GM12878 (cell line): ENCODE measurements at regions not wholly inside any gene's neighbourhood (a gene's known extent, or its start where the extent isn't known, plus 50 kb on each side); places are given as distances from the start of the nearest gene placed in this dataset.

Experiments used
- ATAC-seq: fragments of 200-7000 bp; cut with Tn5 transposase; 3 replicates; pipeline ENCODE4 v1.9.1; 2020; ENCODE audit warnings: mild to moderate bottlenecking, moderate library complexity
- BruUV-seq: library from RNA; stranded (reverse); fragments of 400-500 nt; replicated peaks from 2 replicates; lab custom pipeline; 2021; lab: Mats Ljungman, UMichigan
- CTCF ChIA-PET: fragments of 300-600 bp; sonication (Branson Sonifier 250); formaldehyde crosslinking; extraction: SDS; loops from one replicate; lab custom pipeline; 2021; ENCODE audit warnings: inconsistent platforms; lab: Yijun Ruan, JAX
- POLR2A ChIA-PET: fragments of 350-600 bp; formaldehyde crosslinking; extraction: SDS; loops from one replicate; lab custom pipeline; 2021; ENCODE audit warnings: inconsistent platforms; lab: Charles Lee
- RAD21 ChIA-PET: fragments of 300-600 bp; sonication (Branson Sonifier 250); formaldehyde crosslinking; loops from one replicate; lab custom pipeline; 2023; ENCODE audit warnings: antibody characterized with exemption; ENCODE audit not compliant: unreplicated experiment; lab: Charles Lee
- SMC1A ChIA-PET: fragments of 300-600 bp; sonication (Branson Sonifier 250); formaldehyde crosslinking; loops from one replicate; lab custom pipeline; 2023; ENCODE audit not compliant: unreplicated experiment, uncharacterized antibody; lab: Charles Lee
- DNase-seq: peaks from one replicate; pipeline ENCODE4 v3.0.0-alpha.2; 2011; ENCODE audit warnings: low read depth, low spot score
- FAIRE-seq: peaks from 3 replicates; lab custom pipeline; 2011; peaks lifted over from hg19 to GRCh38; lab: Jason Lieb, UNC
- H2AFZ ChIP-seq: 2 replicates; pipeline ENCODE4 v1.6.0; 2011; ENCODE audit warnings: low read depth, low read length, control low read depth; ENCODE audit not compliant: control insufficient read depth
- H3K27ac ChIP-seq: 2 replicates; pipeline ENCODE4 v1.5.1; 2011; ENCODE audit warnings: control low read depth; ENCODE audit not compliant: control insufficient read depth, insufficient read depth
- H3K27me3 ChIP-seq, 2 experiments: replicated peaks in 1 of 2; 2 replicates each; pipeline versions ENCODE4 v1.6.0 to v1.6.1; 2011; ENCODE audit warnings: low read length in 1 of 2; ENCODE audit not compliant: control insufficient read depth in 2 of 2, insufficient read depth in 2 of 2
- H3K36me3 ChIP-seq, 2 experiments: 2 replicates each; pipeline ENCODE4 v1.5.1; 2011; ENCODE audit warnings: low read length in 1 of 2; ENCODE audit not compliant: control insufficient read depth in 2 of 2, insufficient read depth in 2 of 2
- H3K4me1 ChIP-seq: 2 replicates; pipeline ENCODE4 v1.6.1; 2011; ENCODE audit warnings: mild to moderate bottlenecking, low read length, moderate library complexity, mixed read lengths; ENCODE audit not compliant: control insufficient read depth, insufficient read depth
- H3K4me2 ChIP-seq: 2 replicates; pipeline ENCODE4 v1.6.0; 2011; ENCODE audit warnings: control low read depth; ENCODE audit not compliant: control insufficient read depth, insufficient read depth
- H3K4me3 ChIP-seq: fragments of 200-600 bp; sonication (generic); 2 replicates; pipeline ENCODE4 v1.5.1; 2016
- H3K79me2 ChIP-seq: 2 replicates; pipeline ENCODE4 v1.6.0; 2011; ENCODE audit warnings: low read length; ENCODE audit not compliant: control insufficient read depth, insufficient read depth
- H3K9ac ChIP-seq: 2 replicates; pipeline ENCODE4 v1.8.0; 2011; ENCODE audit warnings: low read length, control low read depth, mixed read lengths; ENCODE audit not compliant: control insufficient read depth, insufficient read depth
- H3K9me3 ChIP-seq: replicated peaks from 3 replicates; pipeline ENCODE4 v1.5.1; 2011; ENCODE audit warnings: mild to moderate bottlenecking, low read length; ENCODE audit not compliant: control insufficient read depth, insufficient read depth
- H4K20me1 ChIP-seq: 2 replicates; pipeline ENCODE4 v1.6.0; 2011; ENCODE audit not compliant: control insufficient read depth, insufficient read depth
- ASH2L ChIP-seq: fragments of 300-600, 200-600 bp; sonication (generic); IDR thresholded peaks from 2 replicates; pipeline ENCODE4 v1.6.1; 2017; ENCODE audit warnings: low read depth, mild to moderate bottlenecking, borderline replicate concordance
- CHD2 ChIP-seq: IDR thresholded peaks from 2 replicates; pipeline ENCODE4 v1.6.1; 2011; ENCODE audit warnings: low read depth, low read length, improper control_type of control experiment, borderline replicate concordance
- EZH2 ChIP-seq: IDR thresholded peaks from 2 replicates; pipeline ENCODE4 v1.6.1; 2012; ENCODE audit warnings: low read depth, mild to moderate bottlenecking, control low read depth, inconsistent platforms, low read length, borderline replicate concordance; ENCODE audit not compliant: control insufficient read depth
- MYC ChIP-seq: IDR thresholded peaks from 2 replicates; pipeline ENCODE4 v1.6.1; 2011; ENCODE audit warnings: mild to moderate bottlenecking, low read length, moderate library complexity, inconsistent platforms; ENCODE audit not compliant: insufficient read depth, insufficient replicate concordance, insufficient read length, severe bottlenecking
- NR2F1 ChIP-seq: fragments of 450-650 bp; conservative IDR thresholded peaks from 2 replicates; pipeline ENCODE4 v1.6.1; 2017; ENCODE audit warnings: mild to moderate bottlenecking
- POLR2A ChIP-seq: IDR thresholded peaks from 2 replicates; pipeline ENCODE4 v1.6.1; 2011; ENCODE audit warnings: low read depth, mild to moderate bottlenecking, low read length
- POLR2AphosphoS2 ChIP-seq: IDR thresholded peaks from 2 replicates; pipeline ENCODE4 v1.6.1; 2011; ENCODE audit warnings: low read depth, mild to moderate bottlenecking, low read length, improper control_type of control experiment, moderate library complexity
- POLR2AphosphoS5 ChIP-seq: IDR thresholded peaks from 2 replicates; pipeline ENCODE4 v1.6.1; 2011; ENCODE audit warnings: mild to moderate bottlenecking, low read length, inconsistent platforms
- SRF ChIP-seq, 2 experiments: IDR thresholded peaks; 2 replicates each; pipeline ENCODE4 v1.6.1; 2011; ENCODE audit warnings: low read depth in 2 of 2, low read length in 2 of 2, mild to moderate bottlenecking in 1 of 2, moderate library complexity in 1 of 2
- STAT1 ChIP-seq: fragments of 450-650 bp; conservative IDR thresholded peaks from 2 replicates; pipeline ENCODE4 v1.6.1; 2014; ENCODE audit warnings: antibody characterized with exemption, mild to moderate bottlenecking
- TCF7 ChIP-seq: IDR thresholded peaks from 2 replicates; pipeline ENCODE4 v1.6.1; 2014; ENCODE audit warnings: antibody characterized with exemption, borderline replicate concordance
- ZNF622 ChIP-seq: fragments of 450-650 bp; IDR thresholded peaks from 2 replicates; pipeline ENCODE4 v1.6.1; 2017; ENCODE audit warnings: mild to moderate bottlenecking, inconsistent platforms
- WGBS: methylation state at CpG from one replicate; pipeline ENCODE4 v1.1.6; 2016; ENCODE audit warnings: low lambda C conversion rate; ENCODE audit not compliant: insufficient replicate concordance, insufficient coverage; ENCODE audit errors: missing lambda C conversion rate; 5-methylcytosine and 5-hydroxymethylcytosine counted together
- in situ Hi-C: fragments of 300-500 bp; cut with MboI; formaldehyde crosslinking; loops from 9 replicates; pipeline ENCODE4 v1.14.3; 2018; ENCODE audit warnings: mixed read lengths
- intact Hi-C: fragments of 100-400 bp; cut with micrococcal nuclease; formaldehyde crosslinking; loops from one replicate; pipeline ENCODE4 v1.14.2; 2022; ENCODE audit not compliant: unreplicated experiment
- TF ChIP-seq, protein P1 (sequence below): IDR thresholded peaks from 2 replicates; pipeline ENCODE4 v1.6.1; 2011; ENCODE audit warnings: borderline replicate concordance, low read depth, mild to moderate bottlenecking, moderate library complexity, low read length; ENCODE audit not compliant: insufficient read depth, poor library complexity, severe bottlenecking
- TF ChIP-seq, protein P2 (sequence below): fragments of 450-650 bp; IDR thresholded peaks from 2 replicates; pipeline ENCODE4 v1.6.1; 2016; ENCODE audit warnings: mild to moderate bottlenecking
- TF ChIP-seq, protein P3 (sequence below): fragments of 150-350 bp; IDR thresholded peaks from 2 replicates; pipeline ENCODE4 v1.6.1; 2014; ENCODE audit warnings: mild to moderate bottlenecking, low read depth, low read length
- TF ChIP-seq, protein P4 (sequence below): IDR thresholded peaks from 2 replicates; pipeline ENCODE4 v1.6.1; 2011; ENCODE audit warnings: mild to moderate bottlenecking, low read depth, low read length, moderate library complexity; ENCODE audit not compliant: insufficient replicate concordance

DNA sequence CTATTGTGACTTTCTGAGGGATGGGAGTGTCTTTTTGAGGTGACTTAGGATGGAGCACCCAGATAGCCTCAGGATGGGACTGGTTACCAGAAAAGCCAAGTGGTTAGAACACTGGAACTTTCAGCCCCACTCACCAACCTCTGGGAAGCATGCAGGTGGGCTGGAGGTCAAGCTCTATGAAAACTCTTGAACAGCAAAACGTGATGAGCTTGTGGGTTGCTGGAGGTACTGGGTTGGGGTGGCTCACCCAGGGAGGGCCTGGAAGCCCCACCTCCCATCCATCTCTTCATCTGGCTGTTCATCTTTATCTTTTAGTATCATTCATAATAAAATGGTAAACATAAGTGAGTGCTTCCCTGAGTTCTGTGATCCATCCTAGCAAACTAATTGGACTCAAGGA is 216.4 kb downstream of the SPP2 start (continued):
- TF ChIP-seq, protein P1, sequence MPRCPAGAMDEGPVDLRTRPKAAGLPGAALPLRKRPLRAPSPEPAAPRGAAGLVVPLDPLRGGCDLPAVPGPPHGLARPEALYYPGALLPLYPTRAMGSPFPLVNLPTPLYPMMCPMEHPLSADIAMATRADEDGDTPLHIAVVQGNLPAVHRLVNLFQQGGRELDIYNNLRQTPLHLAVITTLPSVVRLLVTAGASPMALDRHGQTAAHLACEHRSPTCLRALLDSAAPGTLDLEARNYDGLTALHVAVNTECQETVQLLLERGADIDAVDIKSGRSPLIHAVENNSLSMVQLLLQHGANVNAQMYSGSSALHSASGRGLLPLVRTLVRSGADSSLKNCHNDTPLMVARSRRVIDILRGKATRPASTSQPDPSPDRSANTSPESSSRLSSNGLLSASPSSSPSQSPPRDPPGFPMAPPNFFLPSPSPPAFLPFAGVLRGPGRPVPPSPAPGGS, result no peak
- no peak for TF ChIP-seq POLR2AphosphoS5
- no peak for TF ChIP-seq MYC
- TF ChIP-seq, protein P2, sequence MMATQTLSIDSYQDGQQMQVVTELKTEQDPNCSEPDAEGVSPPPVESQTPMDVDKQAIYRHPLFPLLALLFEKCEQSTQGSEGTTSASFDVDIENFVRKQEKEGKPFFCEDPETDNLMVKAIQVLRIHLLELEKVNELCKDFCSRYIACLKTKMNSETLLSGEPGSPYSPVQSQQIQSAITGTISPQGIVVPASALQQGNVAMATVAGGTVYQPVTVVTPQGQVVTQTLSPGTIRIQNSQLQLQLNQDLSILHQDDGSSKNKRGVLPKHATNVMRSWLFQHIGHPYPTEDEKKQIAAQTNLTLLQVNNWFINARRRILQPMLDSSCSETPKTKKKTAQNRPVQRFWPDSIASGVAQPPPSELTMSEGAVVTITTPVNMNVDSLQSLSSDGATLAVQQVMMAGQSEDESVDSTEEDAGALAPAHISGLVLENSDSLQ, result no peak
- TF ChIP-seq CHD2, result no peak
- no peak for TF ChIP-seq TCF7
- TF ChIP-seq SRF (IDR thresholded peaks at IDR 0.05; ENCODE audit: low read depth in 2 of 2, low read length in 2 of 2), result no peak
- no peak for TF ChIP-seq NR2F1
- TF ChIP-seq POLR2AphosphoS2, result no peak
- TF ChIP-seq, all 136 proteins: peak for 0

DNA sequence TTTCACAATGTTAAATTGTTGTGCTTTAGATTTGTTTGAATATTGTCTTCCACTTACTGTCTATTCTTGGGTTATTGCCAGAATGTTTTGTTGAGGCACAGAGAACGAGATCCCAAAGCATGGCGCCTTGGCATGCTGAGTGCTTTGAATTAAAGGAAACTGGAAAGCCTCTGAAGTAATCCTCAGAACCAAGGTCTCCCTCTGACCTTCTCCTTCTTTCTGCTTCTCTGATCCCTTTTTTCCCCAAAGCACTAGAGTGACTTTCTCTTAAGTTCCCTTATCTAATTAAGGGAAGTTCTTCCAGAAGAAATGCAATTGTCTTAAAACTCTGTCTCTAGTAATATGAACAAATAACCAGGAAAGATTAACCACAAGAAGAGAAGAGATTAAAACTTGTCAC is 214.7 kb downstream of the SPP2 start:
- no peak overlapping the region for H2AFZ ChIP-seq
- H4K20me1 ChIP-seq, result no peaks in the 10 kb centered on the region
- H3K4me2 ChIP-seq, result no peak overlapping the region
- H3K79me2 ChIP-seq, result no peaks in the 10 kb centered on the region
- RAD21 ChIA-PET, result no interaction called here
- DNase-seq, result no peak
- no TSS peak for BruUV-seq
- H3K9ac ChIP-seq, result no peak overlapping the region
- H3K4me1 ChIP-seq, result no peaks in the 10 kb centered on the region
- in situ Hi-C loops (no loop called here), intact Hi-C loops (no loop called here)
- POLR2A ChIA-PET, result interaction anchor here (0.5 kb wide), 1 partner anchor 11 kb away, joined by 3 read pairs; no protein-coding TSS in a partner anchor
- SMC1A ChIA-PET, result no interaction called here
- no peaks in the 10 kb centered on the region for H3K27me3 ChIP-seq
- CTCF ChIA-PET, result no interaction called here
- no peak overlapping the region for H3K4me3 ChIP-seq
- FAIRE-seq, result no peak
- ATAC-seq, result no peak
- no peak overlapping the region for H3K27ac ChIP-seq
- 47% methylated on average over 2 of the region's 2 CpGs for WGBS
- no peaks in the 10 kb centered on the region for H3K9me3 ChIP-seq
- no peaks in the 10 kb centered on the region for H3K36me3 ChIP-seq
- no peak for TF ChIP-seq MYC
- TF ChIP-seq, protein P3, sequence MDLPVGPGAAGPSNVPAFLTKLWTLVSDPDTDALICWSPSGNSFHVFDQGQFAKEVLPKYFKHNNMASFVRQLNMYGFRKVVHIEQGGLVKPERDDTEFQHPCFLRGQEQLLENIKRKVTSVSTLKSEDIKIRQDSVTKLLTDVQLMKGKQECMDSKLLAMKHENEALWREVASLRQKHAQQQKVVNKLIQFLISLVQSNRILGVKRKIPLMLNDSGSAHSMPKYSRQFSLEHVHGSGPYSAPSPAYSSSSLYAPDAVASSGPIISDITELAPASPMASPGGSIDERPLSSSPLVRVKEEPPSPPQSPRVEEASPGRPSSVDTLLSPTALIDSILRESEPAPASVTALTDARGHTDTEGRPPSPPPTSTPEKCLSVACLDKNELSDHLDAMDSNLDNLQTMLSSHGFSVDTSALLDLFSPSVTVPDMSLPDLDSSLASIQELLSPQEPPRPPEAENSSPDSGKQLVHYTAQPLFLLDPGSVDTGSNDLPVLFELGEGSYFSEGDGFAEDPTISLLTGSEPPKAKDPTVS, result no peak
- TF ChIP-seq ASH2L, result no peak
- TF ChIP-seq ZNF622, result no peak
- TF ChIP-seq, protein P4, sequence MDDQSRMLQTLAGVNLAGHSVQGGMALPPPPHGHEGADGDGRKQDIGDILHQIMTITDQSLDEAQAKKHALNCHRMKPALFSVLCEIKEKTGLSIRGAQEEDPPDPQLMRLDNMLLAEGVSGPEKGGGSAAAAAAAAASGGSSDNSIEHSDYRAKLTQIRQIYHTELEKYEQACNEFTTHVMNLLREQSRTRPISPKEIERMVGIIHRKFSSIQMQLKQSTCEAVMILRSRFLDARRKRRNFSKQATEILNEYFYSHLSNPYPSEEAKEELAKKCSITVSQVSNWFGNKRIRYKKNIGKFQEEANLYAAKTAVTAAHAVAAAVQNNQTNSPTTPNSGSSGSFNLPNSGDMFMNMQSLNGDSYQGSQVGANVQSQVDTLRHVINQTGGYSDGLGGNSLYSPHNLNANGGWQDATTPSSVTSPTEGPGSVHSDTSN, result no peak
- TF ChIP-seq POLR2A, result no peak
- TF ChIP-seq EZH2, result no peak
- TF ChIP-seq, protein P1, result no peak
- TF ChIP-seq STAT1, result no peak
